ENCODE measurements at regions not wholly inside any gene's neighbourhood (a gene's known extent, or its start where the extent isn't known, plus 50 kb on each side); places are given as distances from the start of the nearest gene placed in this dataset.

DNA sequence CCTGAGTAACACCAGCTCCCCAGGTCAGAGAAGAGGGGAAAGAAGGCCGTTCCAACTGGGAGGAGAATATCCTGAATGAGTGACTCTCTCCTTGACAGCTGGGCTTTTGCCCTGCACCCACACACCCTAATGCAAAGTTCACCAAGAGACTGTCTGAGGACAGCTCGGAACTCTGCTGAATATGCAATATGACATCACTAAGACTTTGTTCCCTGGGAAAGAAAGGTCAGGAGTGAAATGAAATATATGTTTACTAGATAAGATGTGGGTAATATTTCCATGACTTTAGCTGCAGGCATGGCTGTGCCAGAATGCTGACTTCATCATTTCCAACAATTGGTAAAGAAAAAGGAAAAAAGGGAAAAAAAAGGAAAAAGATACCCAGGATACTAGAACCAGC, 488.2 kb upstream of the RAB6C start:
- H3K27me3 ChIP-seq (ENCODE audit: control insufficient read depth, insufficient read depth, low read length), result no peaks in the 10 kb centered on the region
- H3K27ac ChIP-seq (ENCODE audit: insufficient read depth, low read length), result no peak overlapping the region
- no peaks in the 10 kb centered on the region for H3K9me3 ChIP-seq (ENCODE audit: control insufficient read depth, insufficient read depth, low read depth, low read length)
- no peaks in the 10 kb centered on the region for H3K4me1 ChIP-seq (ENCODE audit: control insufficient read depth, extremely low read depth, insufficient read depth, low read length)
- H3K4me3 ChIP-seq (replicated peaks in 1 of 4; ENCODE audit: control extremely low read depth in 1 of 4, insufficient read depth in 1 of 4, low read depth in 3 of 4, low read length in 4 of 4), result no peak overlapping the region
- no peak for DNase-seq (ENCODE audit: low read depth in 2 of 2)
- no peak for TF ChIP-seq EZH2 (IDR thresholded peaks at IDR 0.05; ENCODE audit: low read length, missing control alignments)
- TF ChIP-seq, protein P1, sequence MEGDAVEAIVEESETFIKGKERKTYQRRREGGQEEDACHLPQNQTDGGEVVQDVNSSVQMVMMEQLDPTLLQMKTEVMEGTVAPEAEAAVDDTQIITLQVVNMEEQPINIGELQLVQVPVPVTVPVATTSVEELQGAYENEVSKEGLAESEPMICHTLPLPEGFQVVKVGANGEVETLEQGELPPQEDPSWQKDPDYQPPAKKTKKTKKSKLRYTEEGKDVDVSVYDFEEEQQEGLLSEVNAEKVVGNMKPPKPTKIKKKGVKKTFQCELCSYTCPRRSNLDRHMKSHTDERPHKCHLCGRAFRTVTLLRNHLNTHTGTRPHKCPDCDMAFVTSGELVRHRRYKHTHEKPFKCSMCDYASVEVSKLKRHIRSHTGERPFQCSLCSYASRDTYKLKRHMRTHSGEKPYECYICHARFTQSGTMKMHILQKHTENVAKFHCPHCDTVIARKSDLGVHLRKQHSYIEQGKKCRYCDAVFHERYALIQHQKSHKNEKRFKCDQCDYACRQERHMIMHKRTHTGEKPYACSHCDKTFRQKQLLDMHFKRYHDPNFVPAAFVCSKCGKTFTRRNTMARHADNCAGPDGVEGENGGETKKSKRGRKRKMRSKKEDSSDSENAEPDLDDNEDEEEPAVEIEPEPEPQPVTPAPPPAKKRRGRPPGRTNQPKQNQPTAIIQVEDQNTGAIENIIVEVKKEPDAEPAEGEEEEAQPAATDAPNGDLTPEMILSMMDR (conservative IDR thresholded peaks at IDR 0.05 in 1 of 2, IDR thresholded peaks at IDR 0.05 in 1 of 2; ENCODE audit: low read depth in 1 of 2, low read length in 2 of 2), result no peak
- no peak overlapping the region for H3K4me2 ChIP-seq (ENCODE audit: extremely low read depth, insufficient read depth, low read length)
- H3K36me3 ChIP-seq (ENCODE audit: control insufficient read depth, insufficient read depth, low read length), result no peaks in the 10 kb centered on the region
- H2AFZ ChIP-seq (ENCODE audit: low read length), result no peak overlapping the region
- H4K20me1 ChIP-seq (ENCODE audit: control insufficient read depth, extremely low read depth, insufficient read depth, low read length), result no peaks in the 10 kb centered on the region
- no peaks in the 10 kb centered on the region for H3K79me2 ChIP-seq (ENCODE audit: control insufficient read depth, insufficient read depth, low read length)
- H3K9ac ChIP-seq (ENCODE audit: insufficient read depth, low read length), result no peak overlapping the region

- Histone ChIP-seq H3K4me3 (replicated peaks in 1 of 4; ENCODE audit: control extremely low read depth in 1 of 4, insufficient read depth in 1 of 4, low read depth in 3 of 4, low read length in 4 of 4) (no peak overlapping the region), H4K20me1 (ENCODE audit: control insufficient read depth, extremely low read depth, insufficient read depth, low read length) (no peaks in the 10 kb centered on the region), H3K27me3 (ENCODE audit: control insufficient read depth, insufficient read depth, low read length) (no peaks in the 10 kb centered on the region), H3K4me2 (ENCODE audit: extremely low read depth, insufficient read depth, low read length) (no peak overlapping the region), H2AFZ (ENCODE audit: low read length) (no peak overlapping the region), H3K79me2 (ENCODE audit: control insufficient read depth, insufficient read depth, low read length) (no peaks in the 10 kb centered on the region), H3K4me1 (ENCODE audit: control insufficient read depth, extremely low read depth, insufficient read depth, low read length) (no peaks in the 10 kb centered on the region), H3K9me3 (ENCODE audit: control insufficient read depth, insufficient read depth, low read depth, low read length) (no peaks in the 10 kb centered on the region), H3K9ac (ENCODE audit: insufficient read depth, low read length) (no peak overlapping the region), H3K36me3 (ENCODE audit: control insufficient read depth, insufficient read depth, low read length) (no peaks in the 10 kb centered on the region), H3K27ac (ENCODE audit: insufficient read depth, low read length) (no peak overlapping the region)
- no peak for TF ChIP-seq EZH2 (IDR thresholded peaks at IDR 0.05; ENCODE audit: low read length, missing control alignments)
- TF ChIP-seq, protein P1 (conservative IDR thresholded peaks at IDR 0.05 in 1 of 2, IDR thresholded peaks at IDR 0.05 in 1 of 2; ENCODE audit: low read depth in 1 of 2, low read length in 2 of 2), result no peak
- no peak for DNase-seq (ENCODE audit: low read depth in 2 of 2)
Measured at GRCh38 chr2:129492548-129492947, 486.9 kb upstream of the RAB6C start.

DNA sequence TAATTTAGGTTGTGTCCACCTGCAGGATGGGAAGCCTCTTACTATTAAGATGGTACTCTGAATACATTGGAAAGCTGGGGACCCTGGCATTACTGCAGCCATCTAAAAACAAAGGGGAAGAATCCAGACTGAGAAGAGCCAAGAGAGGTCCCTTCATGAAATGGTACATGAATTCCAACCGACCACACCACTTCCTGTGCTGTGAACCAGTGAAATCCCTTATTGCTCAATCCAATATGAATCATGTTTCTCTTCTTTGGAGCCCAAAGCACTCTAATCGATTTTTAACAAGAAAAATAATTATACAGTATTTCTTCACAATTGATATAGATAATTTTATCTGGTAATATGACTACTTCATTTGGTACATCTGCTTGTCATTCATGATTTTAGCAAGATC, 479.7 kb upstream of the RAB6C start:
- DNase-seq (ENCODE audit: low read depth in 2 of 2), result no peak
- Histone ChIP-seq H3K4me1 (ENCODE audit: control insufficient read depth, extremely low read depth, insufficient read depth, low read length) (no peaks in the 10 kb centered on the region), H3K79me2 (ENCODE audit: control insufficient read depth, insufficient read depth, low read length) (no peaks in the 10 kb centered on the region), H3K27ac (ENCODE audit: insufficient read depth, low read length) (no peak overlapping the region), H3K36me3 (ENCODE audit: control insufficient read depth, insufficient read depth, low read length) (no peaks in the 10 kb centered on the region), H3K9ac (ENCODE audit: insufficient read depth, low read length) (no peak overlapping the region), H3K27me3 (ENCODE audit: control insufficient read depth, insufficient read depth, low read length) (no peaks in the 10 kb centered on the region), H3K4me2 (ENCODE audit: extremely low read depth, insufficient read depth, low read length) (no peak overlapping the region), H3K9me3 (ENCODE audit: control insufficient read depth, insufficient read depth, low read depth, low read length) (no peaks in the 10 kb centered on the region), H4K20me1 (ENCODE audit: control insufficient read depth, extremely low read depth, insufficient read depth, low read length) (no peaks in the 10 kb centered on the region), H2AFZ (ENCODE audit: low read length) (no peak overlapping the region), H3K4me3 (replicated peaks in 1 of 4; ENCODE audit: control extremely low read depth in 1 of 4, insufficient read depth in 1 of 4, low read depth in 3 of 4, low read length in 4 of 4) (no peak overlapping the region)
- TF ChIP-seq EZH2 (IDR thresholded peaks at IDR 0.05; ENCODE audit: low read length, missing control alignments), result no peak
- TF ChIP-seq, protein P1 (conservative IDR thresholded peaks at IDR 0.05 in 1 of 2, IDR thresholded peaks at IDR 0.05 in 1 of 2; ENCODE audit: low read depth in 1 of 2, low read length in 2 of 2), result no peak
